ENCODE measurements at regions not wholly inside any gene's neighbourhood (a gene's known extent, or its start where the extent isn't known, plus 50 kb on each side); places are given as distances from the start of the nearest gene placed in this dataset.

- no peak for TF ChIP-seq CTCF (IDR thresholded peaks at IDR 0.05)
- no peak for TF ChIP-seq POLR2A (IDR thresholded peaks at IDR 0.05)
- TF ChIP-seq POLR2AphosphoS5 (IDR thresholded peaks at IDR 0.05; ENCODE audit: insufficient read depth in 1 of 2, low read depth in 1 of 2), result no peak
Measured at GRCh38 chr9:81473206-81473605, 216.1 kb downstream of the TLE1 start.

All from vagina (tissue), 2 donors.